OCI-LY1 (cell line): ENCODE measurements at regions not wholly inside any gene's neighbourhood (a gene's known extent, or its start where the extent isn't known, plus 50 kb on each side); places are given as distances from the start of the nearest gene placed in this dataset.

Source experiments
- H2AFZ ChIP-seq: fragments of 200-600 bp; sonication (generic), shearing (Covaris generic); 2 replicates; pipeline ENCODE4 v1.6.0; 2014; ENCODE audit warnings: antibody characterized with exemption, mild to moderate bottlenecking, low read length
- H3F3A ChIP-seq: fragments of 200-600 bp; sonication (generic), shearing (Covaris generic); 2 replicates; pipeline ENCODE4 v1.6.0; 2014; ENCODE audit warnings: mild to moderate bottlenecking, antibody characterized with exemption, low read length, moderate library complexity; ENCODE audit not compliant: insufficient read depth
- H3K27ac ChIP-seq: fragments of 200-600 bp; sonication (generic); 2 replicates; pipeline ENCODE4 v1.5.1; 2014; ENCODE audit warnings: low read length, mixed run types, mild to moderate bottlenecking, low read depth; ENCODE audit not compliant: poor library complexity, severe bottlenecking
- H3K27me3 ChIP-seq: fragments of 200-600 bp; sonication (generic); 2 replicates; pipeline ENCODE4 v1.6.0; 2014; ENCODE audit warnings: antibody characterized with exemption, mild to moderate bottlenecking, low read length, moderate library complexity; ENCODE audit not compliant: insufficient read depth
- H3K36me3 ChIP-seq: fragments of 200-600 bp; sonication (generic); 2 replicates; pipeline ENCODE4 v1.6.1; 2014; ENCODE audit warnings: mild to moderate bottlenecking, antibody characterized with exemption, low read length, moderate library complexity, mixed read lengths; ENCODE audit not compliant: insufficient read depth
- H3K4me1 ChIP-seq: fragments of 200-600 bp; sonication (generic); 2 replicates; pipeline ENCODE4 v1.5.1; 2014; ENCODE audit warnings: mild to moderate bottlenecking, low read length, moderate library complexity; ENCODE audit not compliant: insufficient read depth, severe bottlenecking
- H3K4me2 ChIP-seq: fragments of 200-600 bp; sonication (generic), shearing (Covaris generic); 2 replicates; pipeline ENCODE4 v1.6.1; 2014; ENCODE audit warnings: low read length
- H3K4me3 ChIP-seq: fragments of 200-600 bp; sonication (generic); 2 replicates; pipeline ENCODE4 v1.5.1; 2014; ENCODE audit warnings: low read length, low read depth, mild to moderate bottlenecking, mixed read lengths; ENCODE audit not compliant: poor library complexity, severe bottlenecking
- H3K79me2 ChIP-seq: fragments of 200-600 bp; shearing (Covaris generic); 2 replicates; pipeline ENCODE4 v1.6.1; 2016; ENCODE audit warnings: mixed run types, low read length, mixed read lengths; ENCODE audit not compliant: insufficient read depth
- H3K9ac ChIP-seq: fragments of 200-600 bp; sonication (generic), shearing (Covaris generic); 2 replicates; pipeline ENCODE4 v1.6.1; 2014; ENCODE audit warnings: mild to moderate bottlenecking, low read length, mixed read lengths
- H3K9me2 ChIP-seq: fragments of 200-600 bp; sonication (generic), shearing (Covaris generic); 2 replicates; pipeline ENCODE4 v1.6.1; 2014; ENCODE audit warnings: low read depth, mild to moderate bottlenecking, low read length, mixed read lengths
- H3K9me3 ChIP-seq: fragments of 200-600 bp; shearing (Covaris generic); 2 replicates; pipeline ENCODE4 v1.6.1; 2014; ENCODE audit warnings: low read length, mixed read lengths
- H4K20me1 ChIP-seq: fragments of 200-600 bp; sonication (generic), shearing (Covaris generic); 2 replicates; pipeline ENCODE4 v1.6.0; 2016; ENCODE audit warnings: mild to moderate bottlenecking, low read length; ENCODE audit not compliant: insufficient read depth
- CTCF ChIP-seq: fragments of 200-600 bp; sonication (generic), shearing (Covaris generic); IDR thresholded peaks from 2 replicates; pipeline ENCODE4 v1.5.1; 2017; ENCODE audit warnings: mild to moderate bottlenecking, antibody characterized with exemption, low read length, moderate library complexity, mixed read lengths
- EZH2 ChIP-seq: fragments of 200-600 bp; sonication (generic), shearing (Covaris generic); IDR thresholded peaks from 2 replicates; pipeline ENCODE4 v1.8.0; 2017; ENCODE audit warnings: borderline replicate concordance, mixed run types, mild to moderate bottlenecking, antibody characterized with exemption, low read length, moderate library complexity, mixed read lengths

- H3K4me2 ChIP-seq = no peak overlapping the region
- H3K4me3 ChIP-seq = no peak overlapping the region
- H3K79me2 ChIP-seq = no peaks in the 10 kb centered on the region
- H4K20me1 ChIP-seq = no peaks in the 10 kb centered on the region
- H3K27ac ChIP-seq = no peak overlapping the region
- no peaks in the 10 kb centered on the region for H3F3A ChIP-seq
- H3K9me2 ChIP-seq = no peaks in the 10 kb centered on the region
- TF ChIP-seq CTCF = no peak
- no peak for TF ChIP-seq EZH2
- no peak overlapping the region for H2AFZ ChIP-seq
- H3K27me3 ChIP-seq = no peaks in the 10 kb centered on the region
- H3K9me3 ChIP-seq = no peaks in the 10 kb centered on the region
- no peak overlapping the region for H3K9ac ChIP-seq
- H3K36me3 ChIP-seq = no peaks in the 10 kb centered on the region
- H3K4me1 ChIP-seq = no peaks in the 10 kb centered on the region
Measured at GRCh38 chr10:29946614-29946952, 112.8 kb downstream of the JCAD start.

GRCh38 chr10:29941476-29941875 lies 117.9 kb downstream of the JCAD start:
- Histone ChIP-seq H3K9ac (no peak overlapping the region), H3K27me3 (no peaks in the 10 kb centered on the region), H4K20me1 (no peaks in the 10 kb centered on the region), H3K9me2 (no peaks in the 10 kb centered on the region), H2AFZ (no peak overlapping the region), H3K4me2 (no peak overlapping the region), H3K36me3 (no peaks in the 10 kb centered on the region), H3K79me2 (no peaks in the 10 kb centered on the region), H3K4me1 (no peaks in the 10 kb centered on the region), H3K9me3 (no peaks in the 10 kb centered on the region), H3K27ac (no peak overlapping the region), H3K4me3 (no peak overlapping the region), H3F3A (no peaks in the 10 kb centered on the region)
- TF ChIP-seq CTCF (no peak), EZH2 (no peak)

DNA sequence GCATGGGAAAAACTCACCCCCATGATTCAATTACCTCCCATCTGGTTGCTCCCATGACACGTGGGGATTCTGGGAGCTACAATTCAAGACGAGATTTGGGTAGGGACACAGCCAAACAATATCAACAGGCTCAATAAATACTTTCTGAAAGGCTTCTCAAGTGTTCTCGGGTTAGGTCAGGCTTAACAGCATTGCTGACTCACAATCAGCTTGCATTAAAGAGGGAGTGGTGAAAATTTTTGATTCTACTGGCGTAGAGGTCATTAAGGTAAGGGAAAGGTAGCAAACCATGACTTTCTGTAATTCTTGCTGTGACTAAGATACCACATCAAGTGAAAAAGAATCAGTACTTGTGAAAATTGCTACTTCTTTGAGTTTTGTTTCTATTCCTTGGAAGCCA lies 126.4 kb downstream of the JCAD start:
- no peak overlapping the region for H2AFZ ChIP-seq
- no peaks in the 10 kb centered on the region for H3K36me3 ChIP-seq
- no peaks in the 10 kb centered on the region for H4K20me1 ChIP-seq
- no peak overlapping the region for H3K4me2 ChIP-seq
- no peaks in the 10 kb centered on the region for H3K79me2 ChIP-seq
- no peak overlapping the region for H3K9ac ChIP-seq
- H3K27me3 ChIP-seq = no peaks in the 10 kb centered on the region
- no peaks in the 10 kb centered on the region for H3K4me1 ChIP-seq
- no peaks in the 10 kb centered on the region for H3F3A ChIP-seq
- H3K27ac ChIP-seq = no peak overlapping the region
- TF ChIP-seq CTCF (no peak), EZH2 (no peak)
- no peaks in the 10 kb centered on the region for H3K9me2 ChIP-seq
- no peak overlapping the region for H3K4me3 ChIP-seq
- H3K9me3 ChIP-seq = no peaks in the 10 kb centered on the region
